Vagina (tissue), 2 donors: ENCODE measurements at regions not wholly inside any gene's neighbourhood (a gene's known extent, or its start where the extent isn't known, plus 50 kb on each side); places are given as distances from the start of the nearest gene placed in this dataset.

ENCODE experiments used
- DNase-seq, 2 donors: peaks; one replicate each; pipeline ENCODE4 v3.0.0-alpha.2; 2017; ENCODE audit errors: extremely low spot score in 2 of 2
- H3K27ac ChIP-seq: fragments of 200-600 bp; sonication (generic); one replicate; pipeline ENCODE4 v1.5.1; 2019
- H3K27me3 ChIP-seq: fragments of 200-600 bp; sonication (generic); one replicate; pipeline ENCODE4 v1.5.1; 2019
- H3K36me3 ChIP-seq, 2 donors: fragments of 200-600 bp; sonication (generic); one replicate each; pipeline ENCODE4 v1.5.1; 2017 to 2019
- H3K4me1 ChIP-seq: fragments of 200-600 bp; sonication (generic); one replicate; pipeline ENCODE4 v1.5.1; 2019
- H3K4me3 ChIP-seq, 2 donors: fragments of 200-600 bp; sonication (generic); 1 replicate in 1 of 2; 2 replicates in 1 of 2; pipeline ENCODE4 v1.5.1; 2016 to 2019
- H3K9me3 ChIP-seq: fragments of 200-600 bp; sonication (generic); one replicate; pipeline ENCODE4 v1.5.1; 2019
- POLR2A ChIP-seq, 2 donors: fragments of 450-650 bp; IDR thresholded peaks; one replicate each; pipeline ENCODE4 v1.6.1; 2017; ENCODE audit warnings: antibody characterized with exemption in 2 of 2, mild to moderate bottlenecking in 2 of 2, moderate library complexity in 2 of 2
- POLR2AphosphoS5 ChIP-seq, 2 donors: sonication (generic); formaldehyde crosslinking; IDR thresholded peaks; one replicate each; pipeline ENCODE4 v1.9.0; 2017; ENCODE audit warnings: antibody characterized with exemption in 2 of 2, mild to moderate bottlenecking in 2 of 2, low read depth in 1 of 2; ENCODE audit not compliant: insufficient read depth in 1 of 2
- intact Hi-C: fragments of 100-400 bp; cut with DNase I; formaldehyde crosslinking; loops from one replicate; pipeline ENCODE4 v1.15.1; 2023
- TF ChIP-seq, protein P1 (sequence below), 3 experiments: fragments of 450-650 bp in 2 of 3; fragments of 200-600 bp in 1 of 3; sonication (generic) in 1 of 3; IDR thresholded peaks; one replicate each; pipeline ENCODE4 v1.5.1; 2017 to 2019; ENCODE audit warnings: antibody characterized with exemption in 3 of 3, mild to moderate bottlenecking in 2 of 3, moderate library complexity in 2 of 3

GRCh38 chr2:53515435-53516332 lies 251.9 kb upstream of the CHAC2 start:
- TF ChIP-seq POLR2A (IDR thresholded peaks at IDR 0.05) (no peak), POLR2AphosphoS5 (IDR thresholded peaks at IDR 0.05; ENCODE audit: insufficient read depth in 1 of 2, low read depth in 1 of 2) (no peak)
- TF ChIP-seq, protein P1, sequence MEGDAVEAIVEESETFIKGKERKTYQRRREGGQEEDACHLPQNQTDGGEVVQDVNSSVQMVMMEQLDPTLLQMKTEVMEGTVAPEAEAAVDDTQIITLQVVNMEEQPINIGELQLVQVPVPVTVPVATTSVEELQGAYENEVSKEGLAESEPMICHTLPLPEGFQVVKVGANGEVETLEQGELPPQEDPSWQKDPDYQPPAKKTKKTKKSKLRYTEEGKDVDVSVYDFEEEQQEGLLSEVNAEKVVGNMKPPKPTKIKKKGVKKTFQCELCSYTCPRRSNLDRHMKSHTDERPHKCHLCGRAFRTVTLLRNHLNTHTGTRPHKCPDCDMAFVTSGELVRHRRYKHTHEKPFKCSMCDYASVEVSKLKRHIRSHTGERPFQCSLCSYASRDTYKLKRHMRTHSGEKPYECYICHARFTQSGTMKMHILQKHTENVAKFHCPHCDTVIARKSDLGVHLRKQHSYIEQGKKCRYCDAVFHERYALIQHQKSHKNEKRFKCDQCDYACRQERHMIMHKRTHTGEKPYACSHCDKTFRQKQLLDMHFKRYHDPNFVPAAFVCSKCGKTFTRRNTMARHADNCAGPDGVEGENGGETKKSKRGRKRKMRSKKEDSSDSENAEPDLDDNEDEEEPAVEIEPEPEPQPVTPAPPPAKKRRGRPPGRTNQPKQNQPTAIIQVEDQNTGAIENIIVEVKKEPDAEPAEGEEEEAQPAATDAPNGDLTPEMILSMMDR (IDR thresholded peaks at IDR 0.05) = no peak
- no peak overlapping the region for H3K4me3 ChIP-seq
- no peaks in the 10 kb centered on the region for H3K9me3 ChIP-seq
- no peak for DNase-seq
- H3K36me3 ChIP-seq = no peaks in the 10 kb centered on the region
- intact Hi-C loops = no loop called here
- no peaks in the 10 kb centered on the region for H3K27me3 ChIP-seq
- H3K27ac ChIP-seq = no peak overlapping the region
- H3K4me1 ChIP-seq = peaks cover 6% of the 10 kb centered on the region

DNA sequence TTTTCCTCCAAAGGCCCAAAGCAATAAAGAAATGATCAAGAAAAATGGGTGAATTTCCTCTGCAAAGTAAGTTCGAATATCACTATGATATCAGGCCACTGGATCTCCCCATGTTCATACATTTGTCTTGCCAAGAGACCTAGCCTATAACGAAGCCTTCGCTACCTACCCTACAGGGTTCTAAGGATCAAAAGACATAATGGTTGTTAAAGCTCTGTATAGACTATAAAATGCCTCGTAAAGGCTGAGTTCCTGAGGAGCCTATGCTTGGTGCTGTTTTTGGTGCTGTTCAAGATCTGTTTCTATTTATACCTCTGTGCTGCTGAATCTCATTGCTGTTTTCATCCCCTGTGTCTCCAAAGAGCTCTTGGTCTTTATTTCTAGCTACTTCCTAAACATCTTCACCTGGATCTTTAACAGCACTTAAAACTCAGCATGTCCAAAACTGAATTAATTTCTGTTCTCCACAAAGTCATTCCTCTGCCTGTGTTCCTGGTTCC lies 254.4 kb upstream of the CHAC2 start:
- Histone ChIP-seq H3K4me1 (no peaks in the 10 kb centered on the region), H3K36me3 (no peaks in the 10 kb centered on the region), H3K4me3 (no peak overlapping the region), H3K9me3 (no peaks in the 10 kb centered on the region), H3K27ac (no peak overlapping the region), H3K27me3 (no peaks in the 10 kb centered on the region)
- intact Hi-C loops = no loop called here
- TF ChIP-seq POLR2A (IDR thresholded peaks at IDR 0.05) = no peak
- no peak for TF ChIP-seq POLR2AphosphoS5 (IDR thresholded peaks at IDR 0.05; ENCODE audit: insufficient read depth in 1 of 2, low read depth in 1 of 2)
- TF ChIP-seq, protein P1 (IDR thresholded peaks at IDR 0.05) = no peak
- no peak for DNase-seq

- Histone ChIP-seq H3K27me3 (no peaks in the 10 kb centered on the region), H3K9me3 (no peaks in the 10 kb centered on the region), H3K27ac (no peak overlapping the region), H3K4me1 (no peaks in the 10 kb centered on the region), H3K36me3 (no peaks in the 10 kb centered on the region), H3K4me3 (no peak overlapping the region)
- peak in 1 of 2 donors; percentile 65 for DNase-seq
- intact Hi-C loops = no loop called here
- TF ChIP-seq POLR2A (IDR thresholded peaks at IDR 0.05) = no peak
- peak in 1 of 2 donors; percentile 13 for TF ChIP-seq POLR2AphosphoS5 (IDR thresholded peaks at IDR 0.05; ENCODE audit: insufficient read depth in 1 of 2, low read depth in 1 of 2)
Observed at GRCh38 chr2:53512071-53512826, 255.4 kb upstream of the CHAC2 start.

GRCh38 chr2:53511549-53511948 lies 256.1 kb upstream of the CHAC2 start:
- H3K4me1 ChIP-seq = no peaks in the 10 kb centered on the region
- intact Hi-C loops = no loop called here
- no peak overlapping the region for H3K27ac ChIP-seq
- TF ChIP-seq POLR2A (IDR thresholded peaks at IDR 0.05) = no peak
- TF ChIP-seq POLR2AphosphoS5 (IDR thresholded peaks at IDR 0.05; ENCODE audit: insufficient read depth in 1 of 2, low read depth in 1 of 2) = no peak
- TF ChIP-seq, protein P1 (IDR thresholded peaks at IDR 0.05) = no peak
- DNase-seq = peak in 1 of 2 donors; percentile 22
- no peaks in the 10 kb centered on the region for H3K9me3 ChIP-seq
- H3K36me3 ChIP-seq = no peaks in the 10 kb centered on the region
- no peaks in the 10 kb centered on the region for H3K27me3 ChIP-seq
- no peak overlapping the region for H3K4me3 ChIP-seq

- Histone ChIP-seq H3K9me3 (no peaks in the 10 kb centered on the region), H3K27ac (no peak overlapping the region), H3K4me1 (no peaks in the 10 kb centered on the region), H3K36me3 (no peaks in the 10 kb centered on the region), H3K27me3 (no peaks in the 10 kb centered on the region), H3K4me3 (no peak overlapping the region)
- peak in 1 of 2 donors; percentile 13 for DNase-seq
- TF ChIP-seq POLR2AphosphoS5 (IDR thresholded peaks at IDR 0.05; ENCODE audit: insufficient read depth in 1 of 2, low read depth in 1 of 2) (no peak), POLR2A (IDR thresholded peaks at IDR 0.05) (no peak)
- TF ChIP-seq, protein P1 (IDR thresholded peaks at IDR 0.05) = no peak
- intact Hi-C loops = no loop called here
Observed at GRCh38 chr2:53510401-53510800, 257.2 kb upstream of the CHAC2 start.
